GM21723 (cell line): ENCODE measurements at regions not wholly inside any gene's neighbourhood (a gene's known extent, or its start where the extent isn't known, plus 50 kb on each side); places are given as distances from the start of the nearest gene placed in this dataset.
"Not testable (repeated sequence)": the region's sequence is repeated elsewhere in the genome, so short reads cannot be mapped to it uniquely, and the experiment has no call there.

Source experiments
- ATAC-seq: cut with Tn5 transposase; IDR thresholded peaks from one replicate; pipeline ENCODE4 v1.9.1; 2021; ENCODE audit warnings: mild to moderate bottlenecking, moderate library complexity; ENCODE audit not compliant: unreplicated experiment

GRCh38 chr2:76050196-76050595 is 339.5 kb upstream of the GCFC2 start:
- no peak for ATAC-seq

- no peak for ATAC-seq
Observed at GRCh38 chr2:76044701-76045100, 334.0 kb upstream of the GCFC2 start.

GRCh38 chr2:76039505-76039904 is 328.8 kb upstream of the GCFC2 start:
- ATAC-seq, result no peak

- no peak for ATAC-seq
Observed at GRCh38 chr2:76027761-76028160, 317.0 kb upstream of the GCFC2 start.

- no peak for ATAC-seq
Observed at GRCh38 chr2:76019128-76019527, 308.4 kb upstream of the GCFC2 start.

- no peak for ATAC-seq
Observed at GRCh38 chr2:76009484-76009883, 298.8 kb upstream of the GCFC2 start.

- ATAC-seq, result no peak
Observed at GRCh38 chr2:76008001-76008702, 297.4 kb upstream of the GCFC2 start.

GRCh38 chr2:76000425-76000824 is 289.7 kb upstream of the GCFC2 start:
- ATAC-seq, result no peak

- no peak for ATAC-seq
Observed at GRCh38 chr2:75998451-75998850, 287.7 kb upstream of the GCFC2 start.

GRCh38 chr2:75994759-75995158 is 284.0 kb upstream of the GCFC2 start:
- no peak for ATAC-seq

- not testable (repeated sequence) for ATAC-seq
Observed at GRCh38 chr2:75988622-75989021, 277.9 kb upstream of the GCFC2 start.

- no peak for ATAC-seq
Observed at GRCh38 chr2:75986617-75987016, 275.9 kb upstream of the GCFC2 start.

- no peak for ATAC-seq
Observed at GRCh38 chr2:75982719-75983118, 272.0 kb upstream of the GCFC2 start.

- no peak for ATAC-seq
Observed at GRCh38 chr2:75964646-75965045, 253.9 kb upstream of the GCFC2 start.

- no peak for ATAC-seq
Observed at GRCh38 chr2:75960472-75961009, 249.8 kb upstream of the GCFC2 start.

GRCh38 chr2:75959724-75960471 is 249.2 kb upstream of the GCFC2 start:
- no peak for ATAC-seq

- no peak for ATAC-seq
Observed at GRCh38 chr2:75954761-75955160, 244.0 kb upstream of the GCFC2 start.

- no peak for ATAC-seq
Observed at GRCh38 chr2:75952173-75952572, 241.5 kb upstream of the GCFC2 start.

GRCh38 chr2:75949385-75950030 is 238.8 kb upstream of the GCFC2 start:
- ATAC-seq, result no peak

GRCh38 chr2:75936311-75936710 is 225.6 kb upstream of the GCFC2 start:
- ATAC-seq, result no peak

GRCh38 chr2:75932996-75933395 is 222.3 kb upstream of the GCFC2 start:
- no peak for ATAC-seq

GRCh38 chr2:75928093-75928492 is 217.4 kb upstream of the GCFC2 start:
- no peak for ATAC-seq
